IMR-90 (cell line): ENCODE measurements at regions not wholly inside any gene's neighbourhood (a gene's known extent, or its start where the extent isn't known, plus 50 kb on each side); places are given as distances from the start of the nearest gene placed in this dataset.

Source experiments
- ATAC-seq: fragments of 200-7000 bp; cut with Tn5 transposase; 2 replicates; pipeline ENCODE4 v1.9.1; 2020; ENCODE audit warnings: low read depth, mild to moderate bottlenecking, moderate library complexity
- BruUV-seq: library from RNA; stranded (reverse); fragments of 400-500 nt; replicated peaks from 2 replicates; lab custom pipeline; 2021; lab: Mats Ljungman, UMichigan
- CTCF ChIA-PET: fragments of 300-600 bp; formaldehyde crosslinking; extraction: SDS; loops from one replicate; lab custom pipeline; 2021; ENCODE audit warnings: antibody characterized with exemption; lab: Yijun Ruan, JAX
- POLR2A ChIA-PET: fragments of 300-600 bp; sonication (Branson Sonifier 250); formaldehyde crosslinking; loops from one replicate; lab custom pipeline; 2022; ENCODE audit warnings: antibody characterized with exemption; ENCODE audit not compliant: unreplicated experiment; lab: Charles Lee
- DNase-seq: peaks from one replicate; pipeline ENCODE4 v3.0.0; 2013
- H2AFZ ChIP-seq: replicated peaks from 2 replicates; pipeline ENCODE3; 2013; ENCODE audit warnings: low read length, mild to moderate bottlenecking; ENCODE audit not compliant: poor library complexity
- H2AK5ac ChIP-seq: 2 replicates; pipeline ENCODE4 v1.6.1; 2013; ENCODE audit warnings: low read depth, low read length, inconsistent platforms
- H2AK9ac ChIP-seq: replicated peaks from 2 replicates; pipeline ENCODE3; 2013; ENCODE audit warnings: mild to moderate bottlenecking, low read depth, low read length, moderate library complexity; ENCODE audit not compliant: poor library complexity
- H2BK120ac ChIP-seq: 2 replicates; pipeline ENCODE4 v1.6.1; 2013; ENCODE audit warnings: low read depth, low read length, inconsistent platforms
- H2BK15ac ChIP-seq: 3 replicates; pipeline ENCODE4 v1.6.1; 2013; ENCODE audit warnings: low read depth, low read length, inconsistent platforms
- H2BK20ac ChIP-seq: 2 replicates; pipeline ENCODE4 v1.6.1; 2013; ENCODE audit warnings: low read depth, mild to moderate bottlenecking, inconsistent platforms, low read length, moderate library complexity
- H2BK5ac ChIP-seq: 2 replicates; pipeline ENCODE4 v1.6.1; 2013; ENCODE audit warnings: mild to moderate bottlenecking, low read depth, low read length, inconsistent platforms; ENCODE audit not compliant: poor library complexity, severe bottlenecking
- H3K14ac ChIP-seq: replicated peaks from 2 replicates; pipeline ENCODE4 v1.6.1; 2013; ENCODE audit warnings: low read depth, low read length, inconsistent platforms
- H3K18ac ChIP-seq: 2 replicates; pipeline ENCODE4 v1.6.1; 2013; ENCODE audit warnings: low read depth, low read length, control low read depth
- H3K23ac ChIP-seq: 2 replicates; pipeline ENCODE4 v1.6.1; 2013; ENCODE audit warnings: low read depth, low read length, inconsistent platforms
- H3K27ac ChIP-seq: 2 replicates; pipeline ENCODE4 v1.5.1; 2013; ENCODE audit warnings: mild to moderate bottlenecking, control low read depth, low read length; ENCODE audit not compliant: insufficient read depth
- H3K27me3 ChIP-seq: 2 replicates; pipeline ENCODE4 v1.6.1; 2013; ENCODE audit warnings: low read length; ENCODE audit not compliant: control insufficient read depth, insufficient read depth
- H3K36me3 ChIP-seq: 2 replicates; pipeline ENCODE4 v1.6.1; 2013; ENCODE audit warnings: low read length, mixed read lengths; ENCODE audit not compliant: control insufficient read depth, insufficient read depth
- H3K4ac ChIP-seq: 2 replicates; pipeline ENCODE4 v1.6.1; 2013; ENCODE audit warnings: low read depth, low read length, inconsistent platforms
- H3K4me1 ChIP-seq: 2 replicates; pipeline ENCODE4 v1.6.1; 2013; ENCODE audit warnings: low read length, mixed read lengths; ENCODE audit not compliant: control insufficient read depth, insufficient read depth
- H3K4me2 ChIP-seq: 2 replicates; pipeline ENCODE4 v1.6.1; 2013; ENCODE audit warnings: low read depth, mild to moderate bottlenecking, control low read depth, low read length, moderate library complexity
- H3K4me3 ChIP-seq: 2 replicates; pipeline ENCODE4 v1.5.1; 2013; ENCODE audit warnings: low read depth, mild to moderate bottlenecking, control low read depth, low read length, moderate library complexity; ENCODE audit not compliant: insufficient read depth
- H3K56ac ChIP-seq: 2 replicates; pipeline ENCODE4 v1.6.1; 2013; ENCODE audit warnings: low read length, inconsistent platforms; ENCODE audit not compliant: insufficient read depth; ENCODE audit errors: extremely low read depth
- H3K79me1 ChIP-seq, 2 experiments: 2 replicates each; pipeline ENCODE4 v1.6.1; 2013; ENCODE audit warnings: low read length in 2 of 2, inconsistent platforms in 1 of 2, low read depth in 1 of 2
- H3K9ac ChIP-seq: 2 replicates; pipeline ENCODE4 v1.6.1; 2013; ENCODE audit warnings: low read depth, low read length, control low read depth
- H3K9me1 ChIP-seq: 2 replicates; pipeline ENCODE4 v1.6.1; 2013; ENCODE audit warnings: low read length, inconsistent platforms; ENCODE audit not compliant: insufficient read depth
- H3K9me3 ChIP-seq: 2 replicates; pipeline ENCODE4 v1.6.1; 2013; ENCODE audit warnings: low read length; ENCODE audit not compliant: control insufficient read depth, insufficient read depth
- H4K20me1 ChIP-seq: 2 replicates; pipeline ENCODE4 v1.6.1; 2013; ENCODE audit warnings: low read length, inconsistent platforms; ENCODE audit not compliant: insufficient read depth
- H4K5ac ChIP-seq: 2 replicates; pipeline ENCODE4 v1.6.1; 2013; ENCODE audit warnings: mild to moderate bottlenecking, low read depth, low read length, control low read depth
- H4K8ac ChIP-seq, 2 experiments: 2 replicates each; pipeline ENCODE4 v1.6.1; 2013; ENCODE audit warnings: low read depth in 2 of 2, low read length in 2 of 2, control low read depth in 1 of 2, inconsistent platforms in 1 of 2
- H4K91ac ChIP-seq: 2 replicates; pipeline ENCODE4 v1.6.1; 2013; ENCODE audit warnings: low read depth, low read length, inconsistent platforms; ENCODE audit not compliant: insufficient read depth
- BHLHE40 ChIP-seq: fragments of 150-350 bp; IDR thresholded peaks from 2 replicates; pipeline ENCODE4 v1.6.1; 2016; ENCODE audit warnings: mild to moderate bottlenecking, low read depth, low read length
- CEBPB ChIP-seq: IDR thresholded peaks from 2 replicates; pipeline ENCODE4 v1.6.1; 2012; ENCODE audit warnings: low read depth, low read length, improper control_type of control experiment
- CHD1 ChIP-seq: IDR thresholded peaks from 2 replicates; pipeline ENCODE4 v1.6.1; 2012; ENCODE audit warnings: low read depth, low read length, improper control_type of control experiment
- CTCF ChIP-seq: conservative IDR thresholded peaks from 2 replicates; pipeline ENCODE4 v1.5.1; 2012; ENCODE audit warnings: mild to moderate bottlenecking, low read depth, low read length, improper control_type of control experiment
- ELK1 ChIP-seq: fragments of 150-350 bp; IDR thresholded peaks from 2 replicates; pipeline ENCODE4 v1.6.1; 2016; ENCODE audit warnings: low read depth, mild to moderate bottlenecking, low read length, moderate library complexity, borderline replicate concordance
- FOS ChIP-seq: fragments of 150-350 bp; IDR thresholded peaks from 2 replicates; pipeline ENCODE4 v1.6.1; 2016; ENCODE audit warnings: low read depth, low read length
- MAFK ChIP-seq: IDR thresholded peaks from 2 replicates; pipeline ENCODE4 v1.6.1; 2012; ENCODE audit warnings: low read depth, low read length, improper control_type of control experiment
- MAZ ChIP-seq: IDR thresholded peaks from 2 replicates; pipeline ENCODE4 v1.6.1; 2012; ENCODE audit warnings: low read depth, mild to moderate bottlenecking, low read length, improper control_type of control experiment, moderate library complexity, borderline replicate concordance
- MXI1 ChIP-seq: IDR thresholded peaks from 2 replicates; pipeline ENCODE4 v1.6.1; 2012; ENCODE audit warnings: low read depth, mild to moderate bottlenecking, low read length, moderate library complexity, borderline replicate concordance
- NFE2L2 ChIP-seq: fragments of 150-350 bp; IDR thresholded peaks from 2 replicates; pipeline ENCODE4 v1.6.1; 2016; ENCODE audit warnings: low read depth, mild to moderate bottlenecking, low read length
- POLR2A ChIP-seq: IDR thresholded peaks from 2 replicates; pipeline ENCODE4 v1.6.1; 2012; ENCODE audit warnings: mild to moderate bottlenecking, low read depth, low read length
- RAD21 ChIP-seq: IDR thresholded peaks from 2 replicates; pipeline ENCODE4 v1.6.1; 2012; ENCODE audit warnings: low read length, improper control_type of control experiment
- RCOR1 ChIP-seq: IDR thresholded peaks from 2 replicates; pipeline ENCODE4 v1.6.1; 2012; ENCODE audit warnings: mild to moderate bottlenecking, low read length, improper control_type of control experiment; ENCODE audit not compliant: insufficient replicate concordance
- RFX5 ChIP-seq: IDR thresholded peaks from 2 replicates; pipeline ENCODE4 v1.8.0; 2012; ENCODE audit warnings: low read depth, mild to moderate bottlenecking, low read length, moderate library complexity
- SMC3 ChIP-seq: fragments of 150-350 bp; IDR thresholded peaks from 2 replicates; pipeline ENCODE4 v1.6.1; 2016; ENCODE audit warnings: low read depth, mild to moderate bottlenecking, antibody characterized with exemption, low read length, moderate library complexity
- WGBS, 2 experiments: methylation state at CpG; one replicate each; pipeline versions ENCODE4 v1.1.5 to v1.1.7; 2013; ENCODE audit warnings: missing lambda C conversion rate in 2 of 2; ENCODE audit not compliant: insufficient read length in 1 of 2; ENCODE audit errors: extremely low coverage in 2 of 2; 5-methylcytosine and 5-hydroxymethylcytosine counted together
- dilution Hi-C: fragments of 300-500 bp; cut with HindIII; formaldehyde crosslinking; loops from one replicate; pipeline ENCODE4 v1.14.3; 2018; ENCODE audit warnings: low sequenced_read_pairs; ENCODE audit not compliant: unreplicated experiment
- in situ Hi-C: fragments of 300-500 bp; cut with MboI; formaldehyde crosslinking; loops from 3 replicates; pipeline ENCODE4 v1.14.3; 2019; ENCODE audit warnings: low sequenced_read_pairs, inconsistent platforms, mixed read lengths
- intact Hi-C: fragments of 100-400 bp; cut with micrococcal nuclease; formaldehyde crosslinking; loops from 2 replicates; pipeline ENCODE4 v1.10.0; 2022
- TF ChIP-seq, protein P1 (sequence below): fragments of 150-350 bp; IDR thresholded peaks from 2 replicates; pipeline ENCODE4 v1.6.1; 2017; ENCODE audit warnings: mild to moderate bottlenecking, antibody characterized with exemption, low read length, low read depth

- Histone ChIP-seq H3K79me1 (no peaks in the 10 kb centered on the region), H3K27ac (no peak overlapping the region), H2BK15ac (no peak overlapping the region), H3K27me3 (no peaks in the 10 kb centered on the region), H3K4me3 (no peak overlapping the region), H3K56ac (no peak overlapping the region), H3K9me3 (no peaks in the 10 kb centered on the region; the same call in 1 of the 2 replicates), H3K9ac (no peak overlapping the region), H3K18ac (no peak overlapping the region), H3K14ac (no peak overlapping the region), H3K4me2 (peak overlapping the region; percentile 3; the same call in 1 of the 2 replicates), H2BK120ac (no peak overlapping the region), H4K8ac (no peak overlapping the region), H3K4ac (no peak overlapping the region), H2BK5ac (no peak overlapping the region), H2AK5ac (no peak overlapping the region), H4K91ac (no peak overlapping the region), H2AFZ (no peak overlapping the region), H2AK9ac (no peak overlapping the region), H3K9me1 (peaks cover 4% of the 10 kb centered on the region; the same call in 1 of the 2 replicates), H4K5ac (no peak overlapping the region), H4K20me1 (peaks cover 3% of the 10 kb centered on the region; the same call in 1 of the 2 replicates), H3K36me3 (no peaks in the 10 kb centered on the region), H3K4me1 (peaks cover 10% of the 10 kb centered on the region), H2BK20ac (no peak overlapping the region), H3K23ac (no peak overlapping the region)
- dilution Hi-C loops = no loop called here
- intact Hi-C loops = no loop called here
- peak; percentile 24 for ATAC-seq
- TF ChIP-seq RAD21 (no peak), MAFK (no peak), RCOR1 (no peak), CHD1 (no peak), BHLHE40 (no peak), MXI1 (no peak), ELK1 (no peak), MAZ (no peak), NFE2L2 (no peak), POLR2A (no peak), CEBPB (no peak), CTCF (no peak), SMC3 (no peak), RFX5 (no peak), FOS (no peak)
- TF ChIP-seq, protein P1, sequence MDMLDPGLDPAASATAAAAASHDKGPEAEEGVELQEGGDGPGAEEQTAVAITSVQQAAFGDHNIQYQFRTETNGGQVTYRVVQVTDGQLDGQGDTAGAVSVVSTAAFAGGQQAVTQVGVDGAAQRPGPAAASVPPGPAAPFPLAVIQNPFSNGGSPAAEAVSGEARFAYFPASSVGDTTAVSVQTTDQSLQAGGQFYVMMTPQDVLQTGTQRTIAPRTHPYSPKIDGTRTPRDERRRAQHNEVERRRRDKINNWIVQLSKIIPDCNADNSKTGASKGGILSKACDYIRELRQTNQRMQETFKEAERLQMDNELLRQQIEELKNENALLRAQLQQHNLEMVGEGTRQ = no peak
- in situ Hi-C loops = no loop called here
- peak; percentile 70 for DNase-seq
- CTCF ChIA-PET = no interaction called here
- no TSS peak for BruUV-seq
- no CpG with 5 or more reads among the region's 3 CpGs for WGBS, 2 experiments
- POLR2A ChIA-PET = no interaction called here
Observed at GRCh38 chr13:44318161-44318560, 55.5 kb upstream of the SERP2 start.
